Renal cortex interstitium (tissue), 11 donors: ENCODE measurements at regions not wholly inside any gene's neighbourhood (a gene's known extent, or its start where the extent isn't known, plus 50 kb on each side); places are given as distances from the start of the nearest gene placed in this dataset.
"Not testable (repeated sequence)": the region's sequence is repeated elsewhere in the genome, so short reads cannot be mapped to it uniquely, and the experiment has no call there.

Source experiments
- DNase-seq, 11 donors: peaks; one replicate each; pipeline ENCODE4 v3.0.0-alpha.2; 2013; ENCODE audit warnings: low read depth in 9 of 11, low spot score in 4 of 11; ENCODE audit errors: extremely low read depth in 1 of 11

DNA sequence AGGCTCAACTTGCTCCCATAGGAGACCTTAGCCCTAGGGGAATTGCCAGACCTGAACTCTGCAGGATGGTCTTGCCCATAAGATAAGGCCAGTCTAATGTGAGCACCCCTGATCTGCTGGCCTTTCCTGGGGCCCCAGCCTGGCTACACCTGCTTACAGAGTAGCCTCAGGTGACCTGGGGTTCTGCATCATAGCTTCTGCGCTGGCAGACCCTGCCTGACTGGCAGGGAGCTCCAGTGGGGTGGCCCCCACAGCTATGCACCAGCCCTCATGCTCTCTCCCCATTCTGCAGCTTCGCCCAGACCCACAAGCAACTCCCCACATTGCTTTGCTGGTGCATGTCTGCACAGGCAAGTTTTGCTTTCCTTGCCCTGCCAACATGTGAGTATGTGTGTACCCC is 371.3 kb upstream of the CLEC14A start:
- DNase-seq: no peak

DNA sequence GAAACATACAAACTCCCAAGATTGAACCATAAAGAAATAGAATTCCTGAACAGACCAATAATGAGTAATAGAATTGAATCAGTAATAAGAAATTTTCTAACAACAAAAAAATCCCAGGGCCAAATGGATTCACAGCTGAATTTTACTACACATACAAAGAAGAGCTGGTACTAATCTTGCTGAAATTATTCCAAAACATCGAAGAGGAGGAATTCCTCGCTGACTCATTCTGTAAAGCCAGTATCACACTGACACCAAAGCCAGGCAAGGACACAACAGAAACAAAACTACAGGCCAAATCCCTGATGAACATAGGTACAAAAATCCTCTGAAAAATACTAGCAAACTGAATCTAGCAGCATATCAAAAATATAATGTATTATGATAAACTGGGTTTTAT is 367.8 kb upstream of the CLEC14A start:
- DNase-seq: no peak

DNA sequence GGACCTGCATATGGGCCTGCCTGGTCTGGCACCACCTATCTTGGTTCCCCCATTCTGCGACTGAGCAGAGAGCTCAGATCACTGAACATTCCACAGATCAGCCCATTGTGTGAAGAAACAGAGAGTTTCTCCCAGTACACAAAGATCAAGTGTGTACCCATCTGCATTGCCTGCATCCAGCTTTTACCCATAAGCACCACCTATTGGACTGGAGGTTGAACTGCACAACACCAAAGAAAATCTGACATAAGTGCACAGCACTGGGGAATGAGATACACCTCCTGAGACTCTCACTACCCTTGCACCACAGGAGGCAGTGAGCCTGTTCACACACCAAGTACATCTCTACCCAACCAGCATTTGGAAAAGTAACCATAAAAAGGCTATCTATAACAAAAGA is 362.6 kb upstream of the CLEC14A start:
- no peak for DNase-seq

DNA sequence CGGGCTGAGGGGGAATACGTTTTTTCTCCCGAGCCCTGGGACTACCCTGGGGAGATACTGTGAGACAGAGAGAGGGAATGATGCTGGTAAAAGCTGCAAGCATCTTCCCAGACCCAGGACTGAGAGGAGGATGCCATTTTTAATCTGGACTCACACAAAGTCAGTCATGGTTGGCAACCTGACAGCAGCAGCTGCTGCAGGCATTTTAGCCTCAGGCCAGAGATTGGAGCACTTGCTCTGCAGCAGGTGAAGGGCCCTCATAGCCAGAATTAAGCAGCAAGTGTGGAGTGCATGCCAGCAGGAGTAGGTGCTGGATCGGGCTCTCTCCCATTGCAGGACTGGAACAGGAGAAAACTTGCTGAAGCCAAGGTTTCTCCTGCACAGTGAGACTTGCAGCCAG is 361.1 kb upstream of the CLEC14A start:
- no peak for DNase-seq

DNA sequence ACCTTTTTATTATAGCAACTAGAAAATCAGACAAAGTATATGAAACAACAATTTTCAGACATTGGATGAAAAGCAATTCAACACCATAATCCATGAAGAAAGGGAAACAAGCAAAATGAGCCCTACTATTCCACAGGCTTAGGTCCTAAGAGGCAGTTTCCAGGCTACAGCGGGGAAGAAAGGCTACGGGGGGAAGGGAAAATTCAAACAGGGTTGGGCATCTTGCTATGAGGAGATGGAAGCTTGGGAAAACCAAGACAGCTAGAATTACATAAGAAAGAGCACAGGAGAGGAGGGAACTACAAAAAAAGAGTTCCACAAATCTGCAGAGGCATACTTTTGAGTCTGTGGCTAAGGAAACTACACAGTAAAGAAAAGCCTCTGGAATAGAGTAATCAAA is 356.0 kb upstream of the CLEC14A start:
- DNase-seq: no peak

DNA sequence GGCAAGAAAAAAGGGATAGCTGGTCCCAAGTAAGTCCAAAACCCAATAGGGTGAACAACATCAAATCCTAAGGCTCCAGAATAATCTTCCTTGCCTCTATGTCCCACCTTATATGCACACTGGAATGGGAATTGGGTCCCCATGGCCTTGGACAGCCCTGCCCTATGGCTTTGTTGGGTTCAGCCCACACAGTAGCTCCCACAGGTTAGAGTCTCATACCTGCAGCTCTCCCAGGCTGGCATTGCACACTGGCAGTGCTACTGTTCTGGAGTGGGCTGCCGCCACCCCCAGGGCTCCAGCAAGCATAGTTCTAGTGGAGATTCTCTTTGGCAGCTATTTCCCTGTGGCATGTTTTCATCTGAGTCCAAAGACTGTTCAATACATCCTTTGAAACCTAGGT is 352.4 kb upstream of the CLEC14A start:
- DNase-seq: no peak

DNA sequence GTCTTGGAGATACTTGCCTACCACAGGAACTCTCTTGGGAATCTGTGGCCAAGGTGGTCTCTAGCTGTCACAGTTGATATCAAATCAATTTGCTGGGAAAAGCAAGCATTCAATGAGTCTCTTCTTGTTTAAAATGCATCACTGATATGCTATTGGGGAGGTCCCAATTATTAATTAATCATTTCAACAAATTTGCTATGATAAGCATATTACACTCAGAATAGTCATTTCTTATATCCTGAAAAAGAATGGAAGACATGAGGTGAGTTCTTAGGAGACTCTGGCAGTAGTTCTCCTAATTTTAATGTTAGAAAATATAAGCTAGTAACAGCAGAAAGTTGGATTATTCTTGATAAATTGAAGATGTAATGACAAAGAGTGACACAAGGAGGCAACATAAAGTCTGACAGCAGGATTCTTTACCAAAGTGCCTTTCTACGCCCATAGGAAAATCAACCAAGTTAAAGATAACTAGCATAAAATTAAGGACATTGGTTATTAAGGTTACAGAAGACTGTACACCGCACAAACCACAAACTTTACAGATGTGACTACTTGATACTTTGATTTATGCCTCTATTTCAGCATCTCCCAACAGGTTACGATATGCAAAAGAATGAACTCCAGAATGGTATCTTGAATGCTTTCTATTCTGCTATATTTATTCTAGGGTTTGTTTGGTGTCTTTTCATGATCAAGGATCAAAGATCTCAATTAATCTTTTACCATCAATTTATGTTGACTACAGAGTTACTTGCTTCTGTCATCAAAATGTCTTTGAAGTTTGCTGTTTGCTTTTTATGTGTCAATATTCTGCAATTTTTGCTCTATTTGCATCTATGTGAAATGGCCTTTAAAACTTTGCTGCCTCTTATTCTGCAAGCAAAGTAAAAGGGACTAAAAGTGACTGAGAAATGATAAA is 349.6 kb upstream of the CLEC14A start:
- no peak for DNase-seq

DNA sequence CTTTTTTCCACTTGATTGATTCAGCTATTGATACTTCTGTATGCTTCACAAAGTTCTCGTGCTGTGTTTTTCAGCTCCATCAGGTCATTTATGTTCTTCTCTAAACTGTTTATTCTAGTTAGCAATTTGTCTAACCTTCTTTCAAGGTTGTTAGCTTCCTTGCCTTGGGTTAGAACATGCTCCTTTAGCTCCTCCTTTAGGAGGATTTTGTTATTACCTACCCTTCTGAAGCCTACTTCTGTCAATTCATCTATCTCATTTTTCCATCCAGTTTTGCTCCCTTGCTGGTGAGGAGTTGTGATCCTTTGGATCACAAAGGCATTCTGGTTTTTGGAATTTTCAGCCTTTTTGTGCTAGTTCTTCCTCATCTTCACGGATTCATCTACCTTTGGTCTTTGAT is 344.7 kb upstream of the CLEC14A start:
- not testable (repeated sequence) for DNase-seq

DNA sequence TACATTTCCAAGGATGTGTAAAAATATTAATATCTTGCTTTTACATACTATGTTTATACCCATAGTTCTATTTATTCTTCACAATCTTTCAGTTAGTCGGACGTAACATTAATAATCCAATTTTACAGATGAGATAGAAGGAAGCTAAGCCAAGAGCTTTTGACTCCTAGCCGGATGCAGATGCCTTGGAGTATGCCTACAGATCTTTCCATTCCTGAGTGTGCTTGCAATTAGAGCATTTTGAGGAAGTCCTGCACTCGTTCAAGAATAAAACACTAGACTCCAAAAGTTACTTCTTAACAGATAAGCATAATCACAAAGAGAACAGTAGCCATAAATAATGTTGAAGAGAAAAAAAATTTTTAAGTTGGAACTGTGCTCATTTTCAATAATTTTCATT is 337.6 kb upstream of the CLEC14A start:
- DNase-seq: no peak

DNA sequence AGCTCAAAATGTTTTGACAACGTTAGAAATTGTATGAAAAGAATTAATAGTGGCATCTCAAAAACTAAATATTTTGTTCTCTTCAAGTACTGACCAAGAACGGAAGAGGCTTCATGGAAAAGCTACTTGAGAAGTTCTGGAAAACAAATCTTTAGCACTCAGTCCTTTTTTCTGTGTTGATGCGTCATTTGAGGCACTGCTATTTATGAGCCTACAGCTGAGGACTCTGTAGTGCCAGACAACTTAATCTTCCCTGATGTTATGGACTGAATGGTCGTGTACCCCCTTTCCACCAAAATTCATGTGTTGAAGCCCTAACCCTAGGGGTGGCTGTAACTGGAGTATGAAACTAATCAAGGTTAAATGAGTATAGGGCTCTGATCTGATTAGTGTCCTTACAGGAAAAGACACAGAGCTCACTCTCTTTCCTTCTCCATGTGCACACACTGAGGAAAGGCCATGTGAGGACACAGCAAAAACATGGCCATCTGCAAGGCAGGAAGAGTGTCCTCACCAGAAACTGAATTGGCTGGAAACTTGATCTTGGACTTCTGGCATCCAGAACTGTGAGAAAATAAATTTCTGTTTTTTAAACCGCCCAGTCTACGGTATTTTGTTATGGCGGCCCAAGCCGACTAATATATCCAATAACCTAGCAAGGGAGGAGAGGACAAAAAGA is 337.0 kb upstream of the CLEC14A start:
- no peak for DNase-seq

DNA sequence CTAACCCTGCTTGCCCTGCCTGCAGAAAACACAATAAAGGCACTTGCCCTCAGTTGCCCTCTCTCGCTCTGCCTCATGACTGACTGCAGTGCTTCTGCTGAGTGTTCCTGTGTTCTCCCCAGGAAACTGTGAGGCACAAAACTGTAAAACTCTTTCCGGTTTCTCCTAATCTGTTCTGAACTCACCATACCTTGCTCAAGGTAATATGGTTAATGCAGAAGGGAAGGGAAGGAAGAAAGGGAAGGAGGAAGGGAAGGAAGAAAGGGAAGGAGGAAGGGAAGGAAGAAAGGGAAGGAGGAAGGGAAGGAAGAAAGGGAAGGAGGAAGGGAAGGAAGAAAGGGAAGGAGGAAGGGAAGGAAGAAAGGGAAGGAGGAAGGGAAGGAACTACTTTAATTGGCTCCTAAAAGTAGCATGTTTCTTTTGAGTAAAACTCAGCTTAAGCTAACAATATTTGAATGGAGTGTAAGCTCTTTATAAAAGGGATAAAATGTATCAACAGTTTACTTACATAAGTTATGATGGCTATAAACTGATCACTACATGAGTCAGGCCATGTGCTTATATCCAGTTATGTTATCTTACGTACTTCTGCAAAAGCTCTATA is 334.0 kb upstream of the CLEC14A start:
- peak in 1 of 11 donors; percentile 1 for DNase-seq

DNA sequence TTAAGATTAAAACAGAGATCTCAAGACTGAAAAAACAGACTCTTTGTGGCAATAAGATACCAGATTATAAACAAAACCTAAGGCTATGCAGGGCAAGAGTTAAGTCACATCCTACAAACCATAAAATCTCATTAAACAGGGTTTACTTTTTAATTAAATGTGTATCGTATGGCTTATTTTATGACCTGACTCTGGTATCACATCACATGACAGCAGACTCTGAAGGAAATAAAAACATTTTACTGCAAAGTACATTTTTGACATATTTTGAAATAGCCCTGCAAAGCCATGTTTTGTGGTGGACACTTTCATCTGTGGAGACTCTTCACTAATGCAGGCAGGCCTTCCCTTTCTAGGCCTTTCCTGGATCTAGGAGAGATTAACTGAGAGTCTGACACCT is 327.6 kb upstream of the CLEC14A start:
- no peak for DNase-seq

DNA sequence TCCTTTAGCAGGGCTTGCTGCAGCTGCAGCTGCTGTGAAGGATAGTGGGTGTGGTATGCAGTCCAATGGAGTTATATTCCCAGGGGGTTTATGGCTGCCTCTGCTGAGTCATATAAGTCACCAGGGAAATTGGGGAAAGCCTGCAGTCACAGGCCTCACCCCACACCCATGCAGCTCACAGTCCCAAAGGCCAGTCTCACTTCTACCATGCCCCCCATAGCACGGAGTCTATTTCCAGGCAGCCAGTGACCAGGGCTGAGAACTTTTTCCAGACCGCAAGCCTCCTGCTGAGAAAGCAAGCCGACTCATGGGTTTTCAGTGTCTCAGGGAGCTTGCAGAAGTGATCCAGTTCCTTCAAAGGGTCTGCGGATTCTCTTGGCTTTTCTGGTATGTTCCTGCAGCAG is 322.4 kb upstream of the CLEC14A start:
- no peak for DNase-seq

DNA sequence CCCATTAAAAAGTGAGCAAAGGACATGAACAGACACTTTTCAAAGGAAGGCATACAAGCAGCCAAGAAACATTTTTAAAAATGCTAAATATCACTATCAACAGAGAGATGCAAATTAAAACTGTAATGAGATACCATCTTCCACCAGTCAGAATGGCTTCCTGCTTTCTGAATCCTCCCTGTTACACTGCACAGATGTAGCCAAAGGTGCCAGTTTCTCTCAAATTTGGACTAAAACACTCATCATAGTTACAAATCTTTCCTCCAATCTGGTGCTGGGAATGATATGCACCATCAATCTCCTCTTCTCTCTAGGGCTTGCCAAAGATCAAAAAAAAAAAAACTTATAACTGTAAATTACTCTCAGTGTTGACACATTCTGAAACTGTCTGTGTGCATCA is 311.8 kb upstream of the CLEC14A start:
- DNase-seq: no peak

DNA sequence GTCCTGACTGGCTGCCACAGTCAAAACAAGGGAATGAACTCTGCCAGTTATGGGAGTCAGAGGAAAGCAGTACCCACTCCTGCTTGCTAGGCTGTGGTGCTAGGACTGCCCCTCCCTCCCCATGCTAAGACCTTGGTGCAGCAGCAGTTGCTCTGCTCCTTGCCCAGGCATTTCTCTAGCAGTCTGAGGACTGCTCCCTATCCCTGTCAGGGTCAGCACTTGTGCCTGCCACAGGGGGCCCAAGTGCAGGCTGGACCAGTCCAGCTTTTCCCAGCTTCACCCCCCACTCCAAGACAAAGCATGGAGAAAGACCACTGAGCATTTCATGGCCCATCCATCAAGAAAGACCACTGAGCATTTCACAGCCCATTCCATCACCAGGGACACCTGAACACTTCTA is 305.8 kb upstream of the CLEC14A start:
- DNase-seq: no peak

DNA sequence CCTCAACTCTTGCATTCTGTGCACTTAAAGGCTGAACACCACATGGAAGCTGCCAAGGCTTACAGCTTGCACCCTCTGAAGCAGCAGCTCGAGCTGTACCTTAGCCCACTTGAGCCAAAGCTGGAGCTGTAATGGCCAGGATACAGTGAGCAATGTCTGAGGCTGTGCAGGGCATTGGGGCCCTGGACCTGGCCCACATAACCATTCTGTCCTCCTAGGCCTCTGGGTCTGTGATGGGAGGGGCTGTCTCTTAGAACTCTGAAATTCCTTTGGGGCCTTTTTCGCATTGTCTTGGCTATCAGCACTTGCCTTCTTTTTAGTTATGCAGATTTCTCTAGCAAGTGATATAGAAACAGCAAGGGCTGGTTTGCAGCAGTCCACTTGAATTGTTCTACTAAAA is 303.8 kb upstream of the CLEC14A start:
- DNase-seq: no peak

DNA sequence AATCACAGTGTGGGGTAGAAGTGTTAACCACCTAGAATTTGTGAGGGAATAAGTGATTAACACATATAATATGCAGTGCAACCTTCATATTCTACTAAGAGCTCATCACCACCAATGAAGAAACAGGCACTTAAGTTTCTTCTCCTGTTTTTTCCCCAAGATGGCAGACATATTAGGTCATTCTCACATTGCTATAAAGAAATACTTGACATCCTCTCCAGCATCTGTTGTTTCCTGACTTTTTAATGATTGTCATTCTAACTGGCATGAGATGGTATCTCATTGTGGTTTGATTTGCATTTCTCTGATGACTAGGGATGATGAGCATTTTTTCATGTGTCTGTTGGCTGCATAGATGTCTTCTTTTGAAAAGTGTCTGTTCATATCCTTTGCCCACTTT is 301.5 kb upstream of the CLEC14A start:
- DNase-seq: not testable (repeated sequence)

DNA sequence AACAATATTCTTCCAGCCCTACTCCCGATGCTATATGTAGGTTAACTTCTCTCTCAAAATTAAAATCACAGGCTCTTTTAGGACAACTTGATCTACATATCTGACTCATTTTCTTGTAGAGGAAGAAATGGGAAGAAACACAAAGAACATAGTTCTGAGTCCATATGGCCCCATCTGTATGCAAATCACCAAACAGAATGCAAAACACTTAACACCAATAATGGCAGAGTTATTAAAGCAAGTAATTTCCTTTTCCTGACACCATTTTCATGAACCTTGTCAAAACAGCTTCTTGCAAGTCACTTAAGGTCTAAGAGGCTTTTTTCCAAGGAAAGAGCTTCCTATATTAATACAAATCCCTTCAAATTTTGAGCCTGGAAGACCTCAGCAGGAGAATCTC is 300.4 kb upstream of the CLEC14A start:
- no peak for DNase-seq

DNA sequence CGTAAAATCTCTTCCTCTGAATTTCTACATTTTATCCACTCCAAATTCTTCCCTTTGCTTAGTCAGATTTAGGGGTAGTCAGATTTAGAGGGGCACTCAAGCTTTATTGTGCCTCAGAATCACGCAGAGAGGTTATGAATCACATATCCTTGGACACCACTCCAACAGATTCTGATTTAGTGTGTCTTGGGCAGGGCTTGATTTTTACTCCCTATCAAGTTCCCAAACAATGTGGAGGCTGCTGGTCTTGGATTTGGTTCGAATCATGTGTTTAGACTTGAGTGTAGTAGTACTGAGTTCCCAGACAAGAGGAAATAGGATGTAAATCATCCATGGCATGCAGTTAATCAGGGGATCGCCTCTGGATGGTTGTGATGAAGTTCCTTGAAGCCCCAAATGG is 298.1 kb upstream of the CLEC14A start:
- no peak for DNase-seq

DNA sequence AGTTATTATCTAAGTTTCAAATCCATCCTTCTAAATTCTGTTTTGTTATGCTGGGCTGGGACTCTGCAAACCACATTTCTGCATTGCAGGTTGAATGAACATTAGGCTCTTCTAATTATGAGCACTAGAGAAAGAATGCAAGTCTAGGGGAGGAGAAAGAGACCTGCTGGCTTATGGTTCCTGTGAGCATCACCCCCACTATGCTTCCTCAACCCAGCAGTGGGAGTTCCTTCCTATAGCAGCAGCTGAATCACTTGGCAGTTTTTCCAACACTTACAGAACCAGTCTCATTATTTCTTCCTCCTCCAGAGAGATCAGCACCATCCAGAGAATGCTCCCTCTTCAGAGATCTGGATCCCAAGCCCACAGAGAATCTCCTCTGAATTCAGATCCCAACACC is 297.7 kb upstream of the CLEC14A start:
- no peak for DNase-seq
